OCI-LY1 (cell line): ENCODE measurements at regions not wholly inside any gene's neighbourhood (a gene's known extent, or its start where the extent isn't known, plus 50 kb on each side); places are given as distances from the start of the nearest gene placed in this dataset.

Experiments
- H2AFZ ChIP-seq: fragments of 200-600 bp; sonication (generic), shearing (Covaris generic); 2 replicates; pipeline ENCODE4 v1.6.0; 2014; ENCODE audit warnings: antibody characterized with exemption, mild to moderate bottlenecking, low read length
- H3F3A ChIP-seq: fragments of 200-600 bp; sonication (generic), shearing (Covaris generic); 2 replicates; pipeline ENCODE4 v1.6.0; 2014; ENCODE audit warnings: mild to moderate bottlenecking, antibody characterized with exemption, low read length, moderate library complexity; ENCODE audit not compliant: insufficient read depth
- H3K27ac ChIP-seq: fragments of 200-600 bp; sonication (generic); 2 replicates; pipeline ENCODE4 v1.5.1; 2014; ENCODE audit warnings: low read length, mixed run types, mild to moderate bottlenecking, low read depth; ENCODE audit not compliant: poor library complexity, severe bottlenecking
- H3K27me3 ChIP-seq: fragments of 200-600 bp; sonication (generic); 2 replicates; pipeline ENCODE4 v1.6.0; 2014; ENCODE audit warnings: antibody characterized with exemption, mild to moderate bottlenecking, low read length, moderate library complexity; ENCODE audit not compliant: insufficient read depth
- H3K36me3 ChIP-seq: fragments of 200-600 bp; sonication (generic); 2 replicates; pipeline ENCODE4 v1.6.1; 2014; ENCODE audit warnings: mild to moderate bottlenecking, antibody characterized with exemption, low read length, moderate library complexity, mixed read lengths; ENCODE audit not compliant: insufficient read depth
- H3K4me1 ChIP-seq: fragments of 200-600 bp; sonication (generic); 2 replicates; pipeline ENCODE4 v1.5.1; 2014; ENCODE audit warnings: mild to moderate bottlenecking, low read length, moderate library complexity; ENCODE audit not compliant: insufficient read depth, severe bottlenecking
- H3K4me2 ChIP-seq: fragments of 200-600 bp; sonication (generic), shearing (Covaris generic); 2 replicates; pipeline ENCODE4 v1.6.1; 2014; ENCODE audit warnings: low read length
- H3K4me3 ChIP-seq: fragments of 200-600 bp; sonication (generic); 2 replicates; pipeline ENCODE4 v1.5.1; 2014; ENCODE audit warnings: low read length, low read depth, mild to moderate bottlenecking, mixed read lengths; ENCODE audit not compliant: poor library complexity, severe bottlenecking
- H3K79me2 ChIP-seq: fragments of 200-600 bp; shearing (Covaris generic); 2 replicates; pipeline ENCODE4 v1.6.1; 2016; ENCODE audit warnings: mixed run types, low read length, mixed read lengths; ENCODE audit not compliant: insufficient read depth
- H3K9ac ChIP-seq: fragments of 200-600 bp; sonication (generic), shearing (Covaris generic); 2 replicates; pipeline ENCODE4 v1.6.1; 2014; ENCODE audit warnings: mild to moderate bottlenecking, low read length, mixed read lengths
- H3K9me2 ChIP-seq: fragments of 200-600 bp; sonication (generic), shearing (Covaris generic); 2 replicates; pipeline ENCODE4 v1.6.1; 2014; ENCODE audit warnings: low read depth, mild to moderate bottlenecking, low read length, mixed read lengths
- H3K9me3 ChIP-seq: fragments of 200-600 bp; shearing (Covaris generic); 2 replicates; pipeline ENCODE4 v1.6.1; 2014; ENCODE audit warnings: low read length, mixed read lengths
- H4K20me1 ChIP-seq: fragments of 200-600 bp; sonication (generic), shearing (Covaris generic); 2 replicates; pipeline ENCODE4 v1.6.0; 2016; ENCODE audit warnings: mild to moderate bottlenecking, low read length; ENCODE audit not compliant: insufficient read depth
- CTCF ChIP-seq: fragments of 200-600 bp; sonication (generic), shearing (Covaris generic); IDR thresholded peaks from 2 replicates; pipeline ENCODE4 v1.5.1; 2017; ENCODE audit warnings: mild to moderate bottlenecking, antibody characterized with exemption, low read length, moderate library complexity, mixed read lengths
- EZH2 ChIP-seq: fragments of 200-600 bp; sonication (generic), shearing (Covaris generic); IDR thresholded peaks from 2 replicates; pipeline ENCODE4 v1.8.0; 2017; ENCODE audit warnings: borderline replicate concordance, mixed run types, mild to moderate bottlenecking, antibody characterized with exemption, low read length, moderate library complexity, mixed read lengths

GRCh38 chr18:44231936-44232335, 448.8 kb upstream of the SETBP1 start:
- H3K9ac ChIP-seq = no peak overlapping the region
- TF ChIP-seq CTCF = no peak
- TF ChIP-seq EZH2 = no peak
- H2AFZ ChIP-seq = no peak overlapping the region
- no peaks in the 10 kb centered on the region for H3K9me3 ChIP-seq
- no peak overlapping the region for H3K4me2 ChIP-seq
- no peaks in the 10 kb centered on the region for H3K79me2 ChIP-seq
- no peaks in the 10 kb centered on the region for H3K27me3 ChIP-seq
- H3K4me3 ChIP-seq = no peak overlapping the region
- no peaks in the 10 kb centered on the region for H3K9me2 ChIP-seq
- H3F3A ChIP-seq = no peaks in the 10 kb centered on the region
- no peak overlapping the region for H3K27ac ChIP-seq
- H3K36me3 ChIP-seq = no peaks in the 10 kb centered on the region
- H3K4me1 ChIP-seq = no peaks in the 10 kb centered on the region
- no peaks in the 10 kb centered on the region for H4K20me1 ChIP-seq

- no peak for TF ChIP-seq EZH2
- no peak for TF ChIP-seq CTCF
- H3K79me2 ChIP-seq = no peaks in the 10 kb centered on the region
- no peak overlapping the region for H3K27ac ChIP-seq
- no peaks in the 10 kb centered on the region for H3K27me3 ChIP-seq
- H3K36me3 ChIP-seq = no peaks in the 10 kb centered on the region
- H2AFZ ChIP-seq = no peak overlapping the region
- H3K4me2 ChIP-seq = no peak overlapping the region
- no peaks in the 10 kb centered on the region for H3K9me2 ChIP-seq
- no peaks in the 10 kb centered on the region for H4K20me1 ChIP-seq
- no peaks in the 10 kb centered on the region for H3F3A ChIP-seq
- no peaks in the 10 kb centered on the region for H3K4me1 ChIP-seq
- no peaks in the 10 kb centered on the region for H3K9me3 ChIP-seq
- H3K4me3 ChIP-seq = no peak overlapping the region
- H3K9ac ChIP-seq = no peak overlapping the region
Observed at GRCh38 chr18:44232500-44232899, 448.2 kb upstream of the SETBP1 start.

GRCh38 chr18:44238454-44238853, 442.2 kb upstream of the SETBP1 start:
- TF ChIP-seq EZH2 (no peak), CTCF (no peak)
- no peaks in the 10 kb centered on the region for H3K4me1 ChIP-seq
- H3K9me2 ChIP-seq = no peaks in the 10 kb centered on the region
- no peaks in the 10 kb centered on the region for H3K79me2 ChIP-seq
- H3K27me3 ChIP-seq = no peaks in the 10 kb centered on the region
- H3F3A ChIP-seq = no peaks in the 10 kb centered on the region
- no peak overlapping the region for H3K27ac ChIP-seq
- no peaks in the 10 kb centered on the region for H3K9me3 ChIP-seq
- no peak overlapping the region for H3K9ac ChIP-seq
- no peaks in the 10 kb centered on the region for H4K20me1 ChIP-seq
- no peaks in the 10 kb centered on the region for H3K36me3 ChIP-seq
- H3K4me2 ChIP-seq = no peak overlapping the region
- no peak overlapping the region for H3K4me3 ChIP-seq
- no peak overlapping the region for H2AFZ ChIP-seq
